ENCODE measurements at regions not wholly inside any gene's neighbourhood (a gene's known extent, or its start where the extent isn't known, plus 50 kb on each side); places are given as distances from the start of the nearest gene placed in this dataset.

- Histone ChIP-seq H3K27me3 (ENCODE audit: low read depth) (no peaks in the 10 kb centered on the region), H3K36me3 (no peaks in the 10 kb centered on the region), H3K4me1 (no peaks in the 10 kb centered on the region), H3K9me3 (no peaks in the 10 kb centered on the region), H3K4me3 (no peak overlapping the region), H3K27ac (no peak overlapping the region)
- ATAC-seq (no peak), DNase-seq (no peak)
- TF ChIP-seq, protein P1, sequence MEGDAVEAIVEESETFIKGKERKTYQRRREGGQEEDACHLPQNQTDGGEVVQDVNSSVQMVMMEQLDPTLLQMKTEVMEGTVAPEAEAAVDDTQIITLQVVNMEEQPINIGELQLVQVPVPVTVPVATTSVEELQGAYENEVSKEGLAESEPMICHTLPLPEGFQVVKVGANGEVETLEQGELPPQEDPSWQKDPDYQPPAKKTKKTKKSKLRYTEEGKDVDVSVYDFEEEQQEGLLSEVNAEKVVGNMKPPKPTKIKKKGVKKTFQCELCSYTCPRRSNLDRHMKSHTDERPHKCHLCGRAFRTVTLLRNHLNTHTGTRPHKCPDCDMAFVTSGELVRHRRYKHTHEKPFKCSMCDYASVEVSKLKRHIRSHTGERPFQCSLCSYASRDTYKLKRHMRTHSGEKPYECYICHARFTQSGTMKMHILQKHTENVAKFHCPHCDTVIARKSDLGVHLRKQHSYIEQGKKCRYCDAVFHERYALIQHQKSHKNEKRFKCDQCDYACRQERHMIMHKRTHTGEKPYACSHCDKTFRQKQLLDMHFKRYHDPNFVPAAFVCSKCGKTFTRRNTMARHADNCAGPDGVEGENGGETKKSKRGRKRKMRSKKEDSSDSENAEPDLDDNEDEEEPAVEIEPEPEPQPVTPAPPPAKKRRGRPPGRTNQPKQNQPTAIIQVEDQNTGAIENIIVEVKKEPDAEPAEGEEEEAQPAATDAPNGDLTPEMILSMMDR (IDR thresholded peaks at IDR 0.05): no peak
- intact Hi-C loops (cut with DNase I): no loop called here
These were observed 128.3 kb upstream of the KLF3 start for GRCh38 chr4:38535717-38536116.

- intact Hi-C loops (cut with DNase I): no loop called here
- Histone ChIP-seq H3K27ac (no peak overlapping the region), H3K4me3 (no peak overlapping the region), H3K36me3 (no peaks in the 10 kb centered on the region), H3K9me3 (no peaks in the 10 kb centered on the region), H3K27me3 (ENCODE audit: low read depth) (no peaks in the 10 kb centered on the region), H3K4me1 (no peaks in the 10 kb centered on the region)
- DNase-seq: no peak
- no peak for ATAC-seq
- TF ChIP-seq, protein P1 (IDR thresholded peaks at IDR 0.05): no peak
These were observed 127.3 kb upstream of the KLF3 start for GRCh38 chr4:38536716-38537115.

DNA sequence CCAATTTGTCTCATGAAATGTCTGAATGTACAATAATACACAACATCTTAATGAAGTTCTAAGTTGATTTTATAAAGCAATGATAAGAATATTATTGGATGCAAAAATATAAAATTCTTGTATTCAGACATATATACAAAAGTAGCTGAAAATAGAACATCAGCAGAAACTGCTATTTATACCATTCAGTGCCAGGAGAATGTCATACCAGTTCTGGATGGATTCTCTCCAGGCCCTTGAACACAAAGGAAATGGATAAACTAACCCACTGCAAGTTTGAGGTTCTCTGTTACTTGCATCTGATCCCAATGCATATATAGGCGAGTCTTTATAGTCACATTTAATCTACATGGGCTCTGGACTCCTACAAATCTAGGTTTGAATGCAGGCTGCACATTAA is 126.3 kb upstream of the KLF3 start:
- H3K4me3 ChIP-seq: no peak overlapping the region
- no peaks in the 10 kb centered on the region for H3K9me3 ChIP-seq
- ATAC-seq (no peak), DNase-seq (no peak)
- intact Hi-C loops (cut with DNase I): no loop called here
- no peaks in the 10 kb centered on the region for H3K36me3 ChIP-seq
- no peaks in the 10 kb centered on the region for H3K27me3 ChIP-seq (ENCODE audit: low read depth)
- H3K4me1 ChIP-seq: no peaks in the 10 kb centered on the region
- no peak overlapping the region for H3K27ac ChIP-seq
- TF ChIP-seq, protein P1 (IDR thresholded peaks at IDR 0.05): no peak

DNA sequence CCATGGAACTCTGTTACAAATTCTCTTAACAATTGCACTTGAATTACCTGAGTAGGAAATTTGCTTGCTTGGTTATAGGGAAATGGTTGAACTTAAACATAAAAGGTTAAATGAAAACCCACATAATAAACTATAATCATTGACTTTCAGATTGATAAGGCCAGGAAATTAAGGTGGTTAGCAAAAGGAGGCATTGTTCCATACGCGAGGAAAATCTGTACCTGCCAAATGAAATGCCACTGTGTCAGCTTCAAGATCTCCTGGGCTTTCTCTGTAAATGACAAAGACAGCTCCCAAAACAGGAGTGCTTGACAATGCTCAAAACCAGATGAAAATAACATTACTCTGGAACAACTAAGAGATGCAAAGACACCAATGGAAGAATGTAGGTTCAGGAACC is 125.5 kb upstream of the KLF3 start:
- TF ChIP-seq, protein P1 (IDR thresholded peaks at IDR 0.05): no peak
- no peak for ATAC-seq
- intact Hi-C loops (cut with DNase I): no loop called here

DNA sequence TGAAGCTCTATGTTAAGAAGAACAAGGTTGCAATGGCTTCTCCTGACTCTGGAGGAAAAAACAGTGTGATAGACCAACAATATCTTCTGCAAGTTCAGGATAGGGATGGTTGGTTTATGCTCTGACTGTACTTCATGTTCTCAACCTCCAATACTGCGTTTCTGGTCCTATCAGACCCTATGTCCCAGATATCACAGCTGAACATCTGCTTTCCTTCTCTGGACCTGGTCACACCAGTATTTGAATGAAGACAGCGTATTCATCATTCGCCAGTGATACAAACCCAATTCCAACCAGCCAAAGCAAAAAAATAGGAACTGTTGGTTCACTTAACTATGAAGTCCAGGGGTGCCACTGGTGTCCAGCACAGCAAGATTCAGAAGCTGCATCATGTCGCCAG is 124.5 kb upstream of the KLF3 start:
- DNase-seq (no peak), ATAC-seq (no peak)
- no peaks in the 10 kb centered on the region for H3K36me3 ChIP-seq
- intact Hi-C loops (cut with DNase I): no loop called here
- H3K4me1 ChIP-seq: no peaks in the 10 kb centered on the region
- H3K4me3 ChIP-seq: no peak overlapping the region
- H3K27me3 ChIP-seq (ENCODE audit: low read depth): no peaks in the 10 kb centered on the region
- H3K9me3 ChIP-seq: no peaks in the 10 kb centered on the region
- TF ChIP-seq, protein P1 (IDR thresholded peaks at IDR 0.05): no peak
- H3K27ac ChIP-seq: no peak overlapping the region

More for the DNA sequence above, 125.5 kb upstream of the KLF3 start:
- no peak for DNase-seq
- Histone ChIP-seq H3K27me3 (ENCODE audit: low read depth) (no peaks in the 10 kb centered on the region), H3K36me3 (no peaks in the 10 kb centered on the region), H3K9me3 (no peaks in the 10 kb centered on the region), H3K27ac (no peak overlapping the region), H3K4me3 (no peak overlapping the region), H3K4me1 (no peaks in the 10 kb centered on the region)

DNA sequence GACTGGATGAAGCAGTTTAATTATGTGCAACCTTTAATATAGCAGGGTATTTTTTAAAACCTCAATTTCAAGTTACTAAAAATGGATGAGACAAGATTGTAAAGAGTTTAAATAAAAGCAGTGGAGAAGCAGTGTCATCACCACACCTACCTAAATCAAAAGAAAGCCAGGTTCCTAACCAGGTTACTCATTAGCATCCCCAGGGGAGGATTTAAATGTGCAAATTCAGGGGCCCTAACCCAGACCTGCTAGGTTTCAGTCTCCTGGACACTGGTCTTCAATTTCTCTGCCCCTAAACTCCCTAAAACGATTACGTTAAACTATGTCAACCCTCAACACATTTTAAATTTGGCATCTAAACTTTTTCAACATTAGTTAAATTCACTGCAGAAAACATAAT is 116.9 kb upstream of the KLF3 start:
- Histone ChIP-seq H3K36me3 (no peaks in the 10 kb centered on the region), H3K27ac (no peak overlapping the region), H3K4me3 (no peak overlapping the region), H3K4me1 (no peaks in the 10 kb centered on the region), H3K27me3 (ENCODE audit: low read depth) (no peaks in the 10 kb centered on the region), H3K9me3 (no peaks in the 10 kb centered on the region)
- DNase-seq (no peak), ATAC-seq (no peak)
- TF ChIP-seq, protein P1 (IDR thresholded peaks at IDR 0.05): no peak
- intact Hi-C loops (cut with DNase I): no loop called here

Data from lower lobe of right lung (tissue), 2 donors.